Adrenal gland (tissue), 9 donors: ENCODE measurements at regions not wholly inside any gene's neighbourhood (a gene's known extent, or its start where the extent isn't known, plus 50 kb on each side); places are given as distances from the start of the nearest gene placed in this dataset.

Experiments used
- DNase-seq, 7 donors: peaks; one replicate each; pipeline ENCODE4 v3.0.0-alpha.2; 2019 to 2020
- H3K27ac ChIP-seq, 5 donors: fragments of 200-600 bp; sonication (generic) in 4 of 5; 1 replicate in 3 of 5; 2 replicates in 2 of 5; pipeline versions ENCODE4 v1.5.1 to v1.8.0; 2016 to 2020; ENCODE audit warnings: mild to moderate bottlenecking in 1 of 5
- H3K27me3 ChIP-seq: fragments of 200-600 bp; 2 replicates; pipeline ENCODE4 v1.8.0; 2021
- H3K36me3 ChIP-seq, 2 donors: fragments of 200-600 bp; replicated peaks in 1 of 2; 1 replicate in 1 of 2; 2 replicates in 1 of 2; pipeline versions ENCODE4 v1.5.1 to v1.8.0; 2018 to 2022
- H3K4me1 ChIP-seq, 2 donors: fragments of 200-600 bp; replicated peaks in 1 of 2; 1 replicate in 1 of 2; 2 replicates in 1 of 2; pipeline versions ENCODE4 v1.5.1 to v1.8.0; 2018 to 2021
- H3K4me3 ChIP-seq, 4 donors: fragments of 200-600 bp; sonication (generic) in 3 of 4; one replicate each; pipeline ENCODE4 v1.5.1; 2016 to 2018
- H3K9me3 ChIP-seq, 3 donors: fragments of 200-600 bp; sonication (generic) in 1 of 3; replicated peaks in 1 of 3; 1 replicate in 2 of 3; 2 replicates in 1 of 3; pipeline versions ENCODE4 v1.5.1 to v1.8.0; 2016 to 2021
- CTCF ChIP-seq, 6 experiments: fragments of 450-650 bp in 4 of 6; fragments of 200-600 bp in 2 of 6; sonication (generic) in 1 of 6; IDR thresholded peaks; 1 replicate in 5 of 6; 2 replicates in 1 of 6; pipeline versions ENCODE4 v1.5.1 to v1.8.0; 2016 to 2021; ENCODE audit warnings: antibody characterized with exemption in 6 of 6, mild to moderate bottlenecking in 2 of 6, moderate library complexity in 1 of 6
- POLR2A ChIP-seq, 2 donors: fragments of 450-650 bp; IDR thresholded peaks; one replicate each; pipeline ENCODE4 v1.6.1; 2017; ENCODE audit warnings: antibody characterized with exemption in 2 of 2, mild to moderate bottlenecking in 2 of 2, moderate library complexity in 1 of 2
- WGBS, 4 donors: extraction: QIAGEN DNeasy Blood & Tissue Kit in 2 of 4; methylation state at CpG; one replicate each; pipeline versions ENCODE4 v1.1.5 to v1.1.7; 2013 to 2017; 5-methylcytosine and 5-hydroxymethylcytosine counted together
- intact Hi-C, 2 donors: fragments of 100-400 bp; cut with DNase I; formaldehyde crosslinking; loops; one replicate each; pipeline versions ENCODE4 v1.14.1 to v1.15.0; 2022 to 2023
- donor health status: healthy with polysubstance abuse.
- donor health status: Bipolar disorder and iron deficiency.
- donor health status: DM: yes; HTN: yes; CAD: no.
- donor health status: DM: no; HTN: no; CAD: no.
- donor health status: DM: no; HTN: no; CAD: no.

- TF ChIP-seq POLR2A (IDR thresholded peaks at IDR 0.05) (no peak), CTCF (IDR thresholded peaks at IDR 0.05) (no peak)
- WGBS, 4 donors, result 85 to 97% (median 91%) methylated on average over 6 of the region's 6 CpGs
- Histone ChIP-seq H3K4me1 (peaks cover 0 to 6% of the 10 kb centered on the region in 2 donors), H3K27ac (no peak overlapping the region), H3K36me3 (no peaks in the 10 kb centered on the region), H3K4me3 (no peak overlapping the region), H3K9me3 (no peaks in the 10 kb centered on the region), H3K27me3 (no peaks in the 10 kb centered on the region)
- no peak for DNase-seq
- intact Hi-C loops, result no loop called here
Measured at GRCh38 chr1:59075021-59075420, 221.9 kb upstream of the FGGY start.

GRCh38 chr1:59076612-59077011 is 220.3 kb upstream of the FGGY start:
- TF ChIP-seq POLR2A (IDR thresholded peaks at IDR 0.05) (no peak), CTCF (IDR thresholded peaks at IDR 0.05) (peak in 5 of 6 experiments; percentile 17 to 47 (median 28))
- H3K4me1 ChIP-seq, result peaks cover 0 to 7% of the 10 kb centered on the region in 2 donors
- no peak for DNase-seq
- intact Hi-C loops, result no loop called here
- no peak overlapping the region for H3K27ac ChIP-seq
- H3K4me3 ChIP-seq, result no peak overlapping the region
- no peaks in the 10 kb centered on the region for H3K27me3 ChIP-seq
- WGBS, 4 donors, result 89 to 100% (median 93%) methylated on average over 1 of the region's 1 CpG
- H3K36me3 ChIP-seq, result no peaks in the 10 kb centered on the region
- H3K9me3 ChIP-seq, result no peaks in the 10 kb centered on the region

GRCh38 chr1:59077466-59078069 is 219.3 kb upstream of the FGGY start:
- no peak for TF ChIP-seq CTCF (IDR thresholded peaks at IDR 0.05)
- TF ChIP-seq POLR2A (IDR thresholded peaks at IDR 0.05), result no peak
- WGBS, 4 donors, result 87 to 95% (median 89%) methylated on average over 6 of the region's 6 CpGs
- Histone ChIP-seq H3K4me3 (no peak overlapping the region), H3K4me1 (peaks cover 0 to 7% of the 10 kb centered on the region in 2 donors), H3K9me3 (no peaks in the 10 kb centered on the region), H3K27ac (no peak overlapping the region), H3K36me3 (no peaks in the 10 kb centered on the region), H3K27me3 (no peaks in the 10 kb centered on the region)
- intact Hi-C loops, result no loop called here
- DNase-seq, result no peak

GRCh38 chr1:59078070-59078800 is 218.7 kb upstream of the FGGY start:
- Histone ChIP-seq H3K9me3 (no peaks in the 10 kb centered on the region), H3K36me3 (no peaks in the 10 kb centered on the region), H3K4me3 (no peak overlapping the region), H3K4me1 (peaks cover under 1 to 9% of the 10 kb centered on the region in 2 donors), H3K27me3 (no peaks in the 10 kb centered on the region), H3K27ac (no peak overlapping the region)
- intact Hi-C loops, result no loop called here
- WGBS, 4 donors, result 47 to 76% (median 61%) methylated on average over 4 of the region's 4 CpGs
- no peak for DNase-seq
- TF ChIP-seq CTCF (IDR thresholded peaks at IDR 0.05) (no peak), POLR2A (IDR thresholded peaks at IDR 0.05) (no peak)
